DMS114 treated with DMSO at 0.1 percent for 48 hours (cell line): ENCODE measurements at regions not wholly inside any gene's neighbourhood (a gene's known extent, or its start where the extent isn't known, plus 50 kb on each side); places are given as distances from the start of the nearest gene placed in this dataset.

ENCODE experiments used
- DNase-seq: peaks from one replicate; lab custom pipeline; 2025; ENCODE audit not compliant: unreplicated experiment; lab: John Stamatoyannopoulos, UW

- no peak for DNase-seq
These were observed 138.6 kb upstream of the TSC22D2 start for GRCh38 chr3:150269526-150269925.

- DNase-seq, result no peak
These were observed 139.4 kb upstream of the TSC22D2 start for GRCh38 chr3:150268426-150269391.

DNA sequence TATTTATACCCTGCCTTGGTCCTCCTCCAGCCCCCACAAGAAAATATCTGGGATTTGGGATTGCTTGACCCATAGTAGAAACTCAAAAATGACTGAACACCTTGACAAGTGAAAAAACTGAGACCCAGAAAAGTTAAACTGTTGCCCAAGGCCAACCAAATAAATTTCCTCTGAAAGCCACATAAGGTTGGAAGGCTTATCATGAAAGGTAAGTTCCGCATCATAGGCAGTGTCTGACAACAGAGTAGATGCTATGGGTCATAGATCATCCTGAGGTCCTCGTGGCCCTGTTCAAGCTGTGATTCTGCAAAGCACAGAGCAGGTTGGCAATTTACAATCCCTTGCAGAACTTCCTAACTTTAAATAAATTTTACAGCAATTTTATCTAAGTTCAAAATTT, 140.8 kb upstream of the TSC22D2 start:
- DNase-seq, result no peak

- DNase-seq, result no peak
These were observed 142.8 kb upstream of the TSC22D2 start for GRCh38 chr3:150265305-150265704.

DNA sequence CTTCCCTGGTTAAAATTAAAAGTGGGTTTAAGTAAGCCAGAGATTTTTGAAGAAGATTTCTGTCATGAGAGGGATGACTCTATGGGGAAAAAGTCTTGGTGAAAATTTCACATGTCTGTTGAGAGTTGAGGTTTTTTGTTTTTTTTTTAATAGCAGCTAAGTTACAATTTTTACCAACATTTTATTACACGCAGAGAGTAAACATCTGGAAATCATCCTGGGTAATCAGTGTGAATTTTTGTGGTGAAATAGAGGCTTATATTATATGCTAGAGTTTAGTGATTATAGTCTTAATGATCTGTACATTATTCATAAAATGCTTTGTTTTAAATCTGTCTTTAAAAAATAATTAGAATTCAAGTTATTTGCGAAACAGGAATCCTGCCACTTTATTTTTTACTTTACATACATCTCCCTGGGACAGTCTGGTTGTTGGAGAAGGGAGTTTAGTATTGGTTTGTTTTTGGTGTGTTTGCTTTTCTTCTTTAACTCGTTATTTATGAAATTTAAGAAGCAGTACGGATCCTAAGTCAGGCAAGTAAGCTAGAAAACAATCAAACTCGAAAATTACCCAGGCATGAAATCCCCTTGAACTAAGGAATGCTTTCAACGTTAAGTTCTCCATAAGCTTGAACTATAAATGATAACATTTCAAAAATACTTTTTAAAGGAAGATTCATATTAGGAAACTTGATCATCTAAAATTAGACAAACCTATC, 143.4 kb upstream of the TSC22D2 start:
- DNase-seq, result no peak

- DNase-seq, result no peak
These were observed 146.1 kb upstream of the TSC22D2 start for GRCh38 chr3:150261958-150262357.

- DNase-seq, result no peak
These were observed 146.7 kb upstream of the TSC22D2 start for GRCh38 chr3:150261418-150261817.

- DNase-seq, result no peak
These were observed 147.7 kb upstream of the TSC22D2 start for GRCh38 chr3:150260398-150260710.

GRCh38 chr3:150259526-150260397, 148.3 kb upstream of the TSC22D2 start:
- DNase-seq, result no peak

GRCh38 chr3:150256782-150257181, 151.3 kb upstream of the TSC22D2 start:
- no peak for DNase-seq

DNA sequence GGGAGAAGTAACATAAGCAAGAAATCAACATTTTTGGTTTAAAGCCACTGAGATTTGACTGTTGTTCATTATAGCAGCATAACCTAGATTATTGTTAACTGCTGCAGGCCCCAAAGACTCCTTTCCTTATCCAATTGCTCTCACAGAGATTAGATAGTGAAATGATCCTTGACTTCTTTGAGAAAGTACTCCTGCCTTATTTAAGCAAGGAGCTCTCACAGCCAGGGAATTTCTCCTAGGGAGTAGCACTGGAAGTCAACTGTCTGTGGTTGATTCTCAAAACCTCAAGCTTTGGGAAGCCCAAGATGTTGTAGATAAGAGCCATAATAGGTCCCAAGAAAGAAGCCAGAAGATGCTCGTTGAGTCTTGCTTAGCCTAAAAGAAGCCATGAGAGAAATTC, 151.8 kb upstream of the TSC22D2 start:
- no peak for DNase-seq

- DNase-seq, result no peak
These were observed 152.3 kb upstream of the TSC22D2 start for GRCh38 chr3:150255826-150256225.

GRCh38 chr3:150255413-150255812, 152.7 kb upstream of the TSC22D2 start:
- DNase-seq, result no peak

DNA sequence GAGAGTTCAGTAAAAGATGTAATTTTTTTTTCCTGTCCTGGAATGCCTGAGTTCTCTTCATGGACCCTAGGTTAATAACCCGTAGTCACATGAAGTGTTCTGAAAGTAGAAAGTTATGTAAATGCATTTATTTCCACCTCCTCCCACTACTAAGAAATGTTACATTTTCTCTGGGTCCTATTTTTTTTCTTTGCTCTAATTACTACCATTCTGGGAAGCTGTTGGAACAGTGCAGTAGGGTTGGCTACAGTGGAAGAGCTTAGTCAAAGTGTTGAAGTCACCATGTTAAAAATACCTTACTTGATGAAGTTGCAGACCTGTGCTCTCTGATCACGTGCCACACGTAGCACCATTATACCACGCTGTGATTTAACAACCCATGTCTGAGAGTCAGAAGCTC, 153.8 kb upstream of the TSC22D2 start:
- no peak for DNase-seq

GRCh38 chr3:150253622-150254021, 154.5 kb upstream of the TSC22D2 start:
- no peak for DNase-seq

DNA sequence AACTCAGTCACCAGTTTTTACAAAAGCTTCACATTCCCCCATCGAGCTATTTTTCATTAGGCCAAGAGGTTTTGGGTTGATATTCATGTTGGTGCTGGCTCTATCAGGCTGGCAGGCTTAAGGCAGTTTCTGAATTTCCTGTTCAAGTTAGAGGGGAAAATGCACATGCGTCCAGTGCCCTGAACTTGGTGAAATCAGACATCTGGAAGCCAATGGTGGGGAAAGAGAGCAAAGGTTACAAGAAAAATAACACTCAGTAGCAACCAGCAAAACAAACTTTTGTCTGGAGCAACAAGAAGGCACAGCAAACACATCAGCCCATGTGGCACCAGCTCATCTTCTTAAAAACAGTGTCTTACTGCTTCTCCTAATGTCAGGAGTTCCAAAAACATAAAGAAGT, 155.6 kb upstream of the TSC22D2 start:
- DNase-seq, result no peak

- no peak for DNase-seq
These were observed 156.7 kb upstream of the TSC22D2 start for GRCh38 chr3:150251187-150252062.

DNA sequence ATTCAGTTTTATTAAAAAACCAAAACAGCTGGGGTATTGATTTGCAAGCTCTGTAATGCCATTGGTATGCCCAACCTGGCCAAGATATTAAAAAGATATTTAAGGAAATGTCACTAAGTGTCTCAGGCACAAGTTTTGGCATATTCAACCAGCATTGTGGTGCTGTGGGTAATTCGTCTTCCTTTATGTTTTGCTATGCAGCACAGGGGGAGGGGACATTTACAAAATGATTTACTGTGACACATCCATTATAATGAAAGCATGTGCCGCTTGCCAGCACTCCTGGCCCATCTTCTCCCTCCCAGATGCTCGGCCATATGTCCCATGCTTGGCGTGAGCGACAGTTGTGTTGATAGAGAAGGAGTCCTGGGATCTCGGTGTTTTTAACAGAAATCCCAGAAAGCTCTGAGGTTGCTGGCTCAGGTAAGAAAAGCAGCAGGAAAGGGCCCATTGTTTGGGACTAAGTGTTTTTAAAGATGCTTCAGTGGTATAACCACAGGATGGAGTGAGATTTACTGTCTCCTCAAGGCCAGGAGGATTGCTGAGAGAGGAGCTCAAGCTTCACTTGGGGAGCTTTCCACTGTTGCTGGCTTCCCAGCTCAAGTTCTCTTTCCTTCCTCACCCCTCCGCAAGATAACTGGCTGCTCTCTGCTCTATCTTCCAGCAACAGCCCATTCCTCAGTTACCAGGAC, 158.2 kb upstream of the TSC22D2 start:
- DNase-seq, result no peak

DNA sequence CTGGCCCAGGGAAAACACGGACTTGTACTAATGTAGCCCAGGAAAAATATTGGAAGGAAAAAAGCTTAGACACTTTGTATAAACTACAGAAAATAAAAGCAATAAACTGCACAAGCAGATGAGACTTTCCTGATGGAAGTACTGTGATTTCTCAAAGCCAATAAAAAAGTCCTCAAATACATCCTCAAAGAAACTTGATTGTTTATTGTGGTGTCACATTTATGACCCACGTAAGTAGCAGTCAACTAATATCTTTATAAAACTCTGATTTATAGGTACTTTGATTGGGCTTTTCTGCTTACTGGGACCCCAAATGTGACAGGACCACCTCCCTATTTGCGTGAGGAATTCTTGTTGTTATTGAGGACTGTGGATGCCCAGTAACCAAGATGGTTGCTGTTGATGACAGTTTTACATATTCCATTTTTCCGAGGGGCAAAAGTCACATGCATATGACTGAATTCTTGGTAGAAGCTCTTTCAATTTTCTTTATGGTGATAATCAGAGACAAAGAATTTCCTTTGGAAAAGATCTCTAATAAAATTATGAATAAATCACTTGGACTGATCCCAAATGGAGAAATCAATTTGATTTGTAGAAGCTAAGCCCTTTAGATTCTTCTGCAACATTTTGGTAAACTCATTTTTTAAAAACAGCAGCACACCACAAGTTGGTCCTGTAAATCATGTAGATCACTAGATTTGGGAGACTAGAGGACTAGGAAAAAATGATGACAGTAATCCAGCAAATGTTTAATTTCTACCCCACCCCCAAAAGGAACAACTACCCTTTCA, 159.0 kb upstream of the TSC22D2 start:
- DNase-seq, result no peak
